Uterus (tissue), 2 donors: ENCODE measurements at regions not wholly inside any gene's neighbourhood (a gene's known extent, or its start where the extent isn't known, plus 50 kb on each side); places are given as distances from the start of the nearest gene placed in this dataset.

Experiments used
- POLR2A ChIP-seq, 2 donors: fragments of 450-650 bp; IDR thresholded peaks; one replicate each; pipeline ENCODE4 v1.6.1; 2016; ENCODE audit warnings: antibody characterized with exemption in 2 of 2, mild to moderate bottlenecking in 1 of 2, moderate library complexity in 1 of 2
- TF ChIP-seq, protein P1 (sequence below), 4 experiments: fragments of 200-600 bp in 2 of 4; fragments of 450-650 bp in 2 of 4; sonication (generic) in 2 of 4; IDR thresholded peaks; one replicate each; pipeline ENCODE4 v1.5.1; 2016 to 2019; ENCODE audit warnings: antibody characterized with exemption in 4 of 4, mild to moderate bottlenecking in 2 of 4, moderate library complexity in 1 of 4

DNA sequence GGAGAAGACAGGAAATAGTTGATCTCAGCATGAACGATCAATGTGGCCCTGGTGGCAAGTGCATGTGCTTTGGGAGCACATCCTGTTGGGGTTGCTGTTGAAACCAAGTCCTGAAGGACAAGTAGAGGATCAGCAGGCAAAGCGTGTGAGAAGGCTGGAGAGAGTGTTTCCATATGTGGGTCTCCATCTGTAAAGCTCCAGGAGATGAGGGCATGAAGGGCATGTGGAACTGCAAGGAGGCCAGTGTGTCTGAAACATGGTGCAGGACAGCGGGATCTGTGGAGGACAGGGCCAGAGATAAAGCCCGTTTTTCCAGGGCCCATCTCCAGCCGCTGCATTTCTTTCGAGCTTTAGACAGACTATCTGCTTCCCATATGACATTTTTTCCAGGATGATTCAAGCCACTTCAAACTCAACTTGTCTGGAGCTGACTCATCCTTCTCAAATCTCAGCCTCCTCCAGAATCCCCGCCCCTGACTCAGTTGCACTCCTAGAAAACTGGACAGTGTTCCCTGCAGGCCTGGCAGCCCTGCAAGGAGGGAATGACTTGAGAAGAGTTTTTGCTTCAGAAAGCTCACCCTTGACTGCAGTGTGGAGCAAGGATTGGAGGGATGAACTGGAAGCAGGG lies 226.1 kb downstream of the VAPA start:
- TF ChIP-seq, protein P1, sequence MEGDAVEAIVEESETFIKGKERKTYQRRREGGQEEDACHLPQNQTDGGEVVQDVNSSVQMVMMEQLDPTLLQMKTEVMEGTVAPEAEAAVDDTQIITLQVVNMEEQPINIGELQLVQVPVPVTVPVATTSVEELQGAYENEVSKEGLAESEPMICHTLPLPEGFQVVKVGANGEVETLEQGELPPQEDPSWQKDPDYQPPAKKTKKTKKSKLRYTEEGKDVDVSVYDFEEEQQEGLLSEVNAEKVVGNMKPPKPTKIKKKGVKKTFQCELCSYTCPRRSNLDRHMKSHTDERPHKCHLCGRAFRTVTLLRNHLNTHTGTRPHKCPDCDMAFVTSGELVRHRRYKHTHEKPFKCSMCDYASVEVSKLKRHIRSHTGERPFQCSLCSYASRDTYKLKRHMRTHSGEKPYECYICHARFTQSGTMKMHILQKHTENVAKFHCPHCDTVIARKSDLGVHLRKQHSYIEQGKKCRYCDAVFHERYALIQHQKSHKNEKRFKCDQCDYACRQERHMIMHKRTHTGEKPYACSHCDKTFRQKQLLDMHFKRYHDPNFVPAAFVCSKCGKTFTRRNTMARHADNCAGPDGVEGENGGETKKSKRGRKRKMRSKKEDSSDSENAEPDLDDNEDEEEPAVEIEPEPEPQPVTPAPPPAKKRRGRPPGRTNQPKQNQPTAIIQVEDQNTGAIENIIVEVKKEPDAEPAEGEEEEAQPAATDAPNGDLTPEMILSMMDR (IDR thresholded peaks at IDR 0.05) = no peak
- no peak for TF ChIP-seq POLR2A (IDR thresholded peaks at IDR 0.05)
